GM20431 (cell line): ENCODE measurements at regions not wholly inside any gene's neighbourhood (a gene's known extent, or its start where the extent isn't known, plus 50 kb on each side); places are given as distances from the start of the nearest gene placed in this dataset.
"Not testable (repeated sequence)": the region's sequence is repeated elsewhere in the genome, so short reads cannot be mapped to it uniquely, and the experiment has no call there.

ENCODE experiments used
- in situ Hi-C: fragments of 300-500 bp; cut with MseI, MboI; formaldehyde crosslinking; loops from one replicate; pipeline ENCODE4 v1.15.0; 2020; ENCODE audit warnings: low sequenced_read_pairs; ENCODE audit not compliant: unreplicated experiment

DNA sequence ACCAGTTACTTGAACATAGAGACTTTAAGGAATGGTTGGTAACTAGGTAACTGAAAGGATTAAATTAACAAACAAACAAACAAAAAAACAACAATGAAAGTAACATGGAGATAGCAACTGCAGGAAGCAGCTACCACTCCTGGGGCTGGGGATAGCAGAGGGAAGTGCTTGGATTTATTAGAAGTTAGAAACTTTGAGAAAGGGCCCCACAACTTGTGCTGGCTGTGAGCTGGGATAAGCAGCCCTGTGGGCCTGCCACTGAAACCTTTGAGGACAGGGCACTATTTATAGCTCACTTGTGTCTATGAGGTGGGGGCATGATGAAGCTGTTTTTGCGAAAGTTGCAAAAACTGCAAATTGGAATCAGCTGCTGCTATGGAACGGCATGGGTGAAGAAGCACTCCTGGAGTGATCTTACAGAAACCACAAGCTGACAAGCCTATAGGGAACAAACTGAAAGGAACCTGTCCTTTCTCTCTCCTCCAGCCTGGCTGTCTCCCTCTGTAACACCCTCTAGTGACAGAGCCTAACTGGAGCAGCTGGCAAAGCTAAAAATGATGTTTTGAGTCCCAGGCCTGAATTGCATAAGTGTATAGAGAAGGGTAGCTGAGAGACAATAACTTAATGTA, 91.4 kb upstream of the RANBP6 start:
- in situ Hi-C loops, result no loop called here

DNA sequence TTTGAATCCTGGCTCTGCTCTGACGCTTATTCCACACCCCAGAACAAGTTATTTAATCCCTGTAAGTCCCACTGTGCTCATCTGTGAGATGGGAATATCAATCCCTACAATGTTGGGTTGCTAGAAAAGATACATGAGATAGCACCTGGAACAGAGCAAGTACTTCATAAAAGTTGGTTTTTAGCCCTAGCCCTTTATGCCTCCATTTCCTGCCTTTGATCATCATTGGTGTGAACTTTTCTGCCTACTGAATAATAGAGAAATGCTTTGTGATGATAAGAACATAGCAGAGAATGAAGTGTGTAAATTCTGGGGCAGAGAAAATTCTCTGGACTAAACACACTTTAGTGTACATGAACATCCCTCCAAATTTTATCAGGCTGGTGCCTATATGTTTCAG, 90.3 kb upstream of the RANBP6 start:
- in situ Hi-C loops, result no loop called here

DNA sequence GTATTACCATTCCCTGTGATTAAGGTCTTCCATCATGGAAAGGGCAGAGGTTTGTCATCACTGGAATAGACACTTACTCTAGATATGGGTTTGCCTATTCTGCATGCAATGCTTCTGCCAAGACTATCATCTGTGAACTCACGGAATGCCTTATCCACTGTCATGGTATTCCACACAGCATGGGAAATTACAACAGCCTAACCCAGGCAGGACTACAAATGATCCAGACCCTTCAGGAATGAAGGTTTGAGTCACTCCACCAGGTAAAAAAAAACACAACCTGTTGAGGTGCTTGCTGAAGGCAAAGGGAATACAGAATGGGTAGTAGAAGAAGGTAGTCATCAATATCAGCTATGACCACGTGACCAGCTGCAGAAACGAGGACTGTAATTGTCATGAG, 89.0 kb upstream of the RANBP6 start:
- in situ Hi-C loops, result not testable (repeated sequence)

DNA sequence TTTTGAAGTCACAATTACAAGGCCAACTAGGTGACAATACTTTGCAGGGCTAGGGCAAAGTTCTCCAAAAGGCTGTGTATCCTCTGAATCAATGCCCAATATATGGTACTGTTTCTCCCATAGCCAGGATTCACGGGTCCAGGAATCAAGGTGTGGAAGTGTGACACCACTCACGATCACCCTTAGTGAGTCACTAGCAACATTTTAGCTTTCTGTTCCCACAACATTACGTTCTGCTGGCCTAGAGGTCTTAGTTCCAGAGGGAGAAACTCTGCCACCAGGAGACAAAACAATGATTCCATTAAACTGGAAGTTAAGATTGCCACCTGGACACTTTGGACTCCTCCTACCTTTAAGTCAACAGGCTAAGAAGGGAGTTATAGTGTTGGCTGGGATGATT, 88.5 kb upstream of the RANBP6 start:
- in situ Hi-C loops, result not testable (repeated sequence)

DNA sequence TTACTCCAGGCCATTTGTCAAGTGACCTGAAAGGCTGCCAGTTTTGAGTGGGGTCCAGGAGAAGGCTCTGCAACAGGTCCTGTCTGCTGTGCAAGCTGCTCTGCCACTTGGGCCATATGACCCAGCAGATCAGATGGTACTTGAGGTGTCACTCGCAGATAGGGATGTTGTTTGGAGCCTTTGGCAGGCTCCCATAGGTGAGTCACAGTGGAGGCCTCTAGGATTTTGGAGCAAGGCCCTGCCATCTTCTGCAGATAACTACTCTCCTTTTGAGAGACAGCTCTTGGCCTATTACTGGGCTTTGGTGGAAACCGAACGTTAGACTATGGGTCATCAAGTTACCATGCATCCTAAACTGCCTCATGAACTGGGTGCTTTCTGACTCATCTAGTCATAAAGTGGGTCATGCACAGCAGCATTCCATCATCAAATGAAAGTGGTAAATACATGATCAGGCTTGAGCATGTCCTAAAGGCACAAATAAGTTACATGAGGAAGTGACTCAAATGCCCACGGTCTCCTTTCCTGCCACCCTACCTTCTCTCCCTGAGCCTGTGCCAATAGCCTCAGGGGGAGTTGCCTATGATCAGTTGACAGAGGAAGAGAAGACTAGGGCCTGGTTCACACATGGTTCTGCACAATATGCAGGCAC, 87.0 kb upstream of the RANBP6 start:
- in situ Hi-C loops, result not testable (repeated sequence)

DNA sequence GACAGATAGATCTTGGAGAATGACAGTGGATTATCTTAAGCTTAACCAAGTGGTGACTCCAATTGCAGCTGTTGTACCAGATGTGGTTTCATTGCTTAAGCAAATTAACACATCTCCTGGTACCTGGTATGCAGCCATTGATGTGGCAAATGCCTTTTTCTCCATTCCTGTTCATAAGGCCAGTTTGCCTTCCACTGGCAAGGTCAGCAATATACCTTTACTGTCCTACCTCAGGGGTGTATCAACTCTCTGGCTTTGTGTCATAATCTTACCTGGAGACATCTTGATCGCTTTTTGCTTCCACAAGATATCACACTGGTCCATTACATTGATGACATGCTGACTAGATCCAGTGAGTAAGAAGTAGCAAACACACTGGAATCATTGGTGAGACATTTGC, 86.3 kb upstream of the RANBP6 start:
- in situ Hi-C loops, result not testable (repeated sequence)

DNA sequence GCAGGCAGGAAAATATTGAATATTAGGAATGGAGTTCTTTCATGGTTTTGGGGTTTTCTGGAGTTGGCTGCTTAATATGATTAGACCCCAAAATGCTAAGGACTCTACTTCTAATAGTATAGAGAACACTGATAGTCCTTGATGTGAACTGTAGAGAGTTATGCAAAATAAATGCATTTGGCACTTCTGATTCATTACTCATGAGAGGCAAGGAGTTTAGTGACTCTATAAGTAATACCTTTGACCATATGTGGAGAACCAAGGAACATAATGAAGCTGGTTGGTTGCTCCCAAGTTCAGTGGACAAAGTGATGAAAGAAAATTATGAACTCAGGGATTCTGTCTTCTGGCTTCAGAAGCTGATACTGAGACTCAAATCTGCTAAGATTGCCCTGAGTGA, 83.9 kb upstream of the RANBP6 start:
- in situ Hi-C loops, result not testable (repeated sequence)

DNA sequence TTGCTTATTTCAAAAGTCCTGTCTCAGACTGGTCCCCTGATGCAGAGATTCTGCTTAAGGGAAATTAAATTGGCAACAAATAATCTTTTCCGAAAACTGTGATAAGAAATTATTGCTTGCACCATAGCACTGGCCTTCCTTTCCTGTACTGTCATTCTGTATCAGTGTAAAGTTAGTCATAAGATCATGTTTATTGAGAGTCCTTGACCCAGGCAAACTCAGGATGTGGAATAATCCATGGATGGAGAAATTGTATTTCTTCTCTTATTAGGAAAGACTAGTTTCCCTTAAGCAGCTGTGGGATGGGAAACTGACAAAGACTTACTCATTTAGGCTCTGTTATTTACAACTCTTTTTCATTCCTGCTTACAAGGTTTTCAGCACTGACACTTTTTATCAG, 83.0 kb upstream of the RANBP6 start:
- in situ Hi-C loops, result no loop called here

DNA sequence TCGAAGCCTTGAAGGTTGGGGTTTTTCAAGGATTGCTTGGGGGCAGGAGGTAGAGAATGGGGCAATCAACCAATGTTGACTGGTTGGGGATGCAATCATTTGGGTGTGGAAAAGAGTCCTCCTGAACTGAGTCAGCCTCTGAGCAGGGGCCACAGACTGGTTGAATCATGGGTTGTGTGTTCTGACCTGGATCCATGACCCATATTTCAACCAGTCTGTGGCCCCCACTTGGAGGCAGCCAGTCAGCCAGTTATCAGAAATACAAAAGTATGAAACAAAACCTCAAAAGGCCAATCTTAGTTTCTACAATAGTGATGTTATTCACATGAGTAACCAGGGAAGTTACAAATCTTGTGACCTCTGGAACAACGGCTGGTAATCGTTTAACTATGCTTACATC, 81.4 kb upstream of the RANBP6 start:
- in situ Hi-C loops, result no loop called here

DNA sequence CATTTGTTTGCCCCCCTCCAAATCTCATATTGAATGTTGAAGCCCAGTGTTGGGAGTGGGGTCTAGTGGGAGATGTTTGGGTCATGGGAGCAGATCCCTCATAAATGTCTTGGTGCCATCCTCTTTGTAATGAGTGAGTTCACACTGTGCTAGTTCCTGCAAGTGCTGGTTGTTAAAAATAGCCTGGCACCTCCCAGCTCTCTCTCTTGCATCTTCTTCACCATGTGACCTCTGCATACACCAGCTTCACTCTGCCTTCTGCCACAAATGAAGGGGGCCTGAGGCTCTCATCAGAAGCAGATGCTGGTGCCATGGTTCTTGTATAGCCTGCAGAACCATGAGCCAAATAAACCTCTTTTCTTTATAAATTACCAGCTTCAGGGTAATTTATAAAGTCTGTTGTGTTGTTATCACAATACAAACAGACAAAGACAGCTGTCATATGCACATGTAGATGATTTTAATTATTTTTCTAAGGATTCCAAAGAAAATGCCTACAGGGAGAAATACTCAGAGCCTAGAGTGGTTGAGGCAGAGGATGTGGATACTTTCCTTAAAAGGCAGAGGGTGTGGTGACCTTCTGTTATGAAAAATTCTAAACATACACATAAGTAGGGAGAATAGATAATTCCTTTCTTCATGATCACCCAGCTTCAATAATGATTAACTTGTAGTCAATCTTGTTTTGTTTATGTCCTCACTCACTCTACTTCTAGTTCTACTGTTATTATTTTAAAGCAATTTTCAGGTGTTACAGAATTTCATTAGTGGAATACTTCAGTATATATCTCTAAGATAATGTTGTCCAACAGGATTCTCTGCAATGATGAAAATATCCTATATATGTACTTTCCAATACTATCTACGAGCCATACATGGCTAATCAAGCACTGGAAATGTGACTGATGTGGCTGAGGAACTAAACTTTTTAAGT, 75.1 kb upstream of the RANBP6 start:
- in situ Hi-C loops, result no loop called here

DNA sequence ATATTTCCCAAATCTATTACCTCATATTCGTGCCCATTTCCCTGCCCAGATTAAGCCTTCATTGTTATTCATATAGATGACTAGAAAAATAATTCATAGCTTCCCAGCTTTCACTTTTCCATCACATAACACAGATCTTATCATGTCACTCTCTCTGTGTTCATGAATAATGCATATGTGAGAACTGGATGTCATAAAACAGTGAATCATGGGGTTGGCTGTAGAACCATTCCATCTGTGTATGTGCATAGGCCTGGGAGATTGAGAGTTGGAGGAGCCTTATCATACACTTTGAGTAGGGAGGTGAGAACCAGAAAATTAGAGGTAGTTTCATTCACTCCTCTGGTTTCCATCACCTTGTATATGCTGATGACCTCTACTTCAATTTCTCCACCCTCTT, 73.9 kb upstream of the RANBP6 start:
- in situ Hi-C loops, result no loop called here

DNA sequence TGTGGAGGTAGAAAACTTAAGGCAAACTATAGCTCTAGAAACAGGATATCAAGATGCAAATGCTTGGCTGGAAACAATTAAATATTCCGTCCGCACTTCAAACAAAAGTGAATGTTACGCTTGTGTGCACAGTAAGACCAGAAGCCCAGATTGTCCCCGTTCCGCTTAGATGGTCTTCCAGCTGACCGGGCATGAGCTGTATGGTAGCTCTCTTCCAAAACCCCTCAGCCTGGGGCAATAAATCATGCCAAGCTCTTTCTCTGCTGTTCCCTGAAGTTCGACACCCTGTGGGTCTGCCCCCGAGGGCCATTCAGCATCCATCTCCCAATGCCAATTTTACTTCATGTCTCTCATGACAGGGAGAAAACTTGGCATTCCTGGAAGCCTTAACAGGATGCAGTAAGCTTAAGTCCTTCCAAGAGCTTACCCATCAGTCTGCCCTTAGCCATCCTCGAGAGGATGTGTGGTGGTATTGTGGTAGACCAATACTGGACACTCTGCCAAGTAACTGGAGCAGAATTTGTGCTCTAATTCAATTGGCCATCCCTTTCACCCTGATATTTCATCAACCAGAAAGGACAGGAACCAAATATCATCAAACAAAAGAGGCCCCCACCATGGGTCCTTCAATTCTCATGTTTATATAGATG, 70.7 kb upstream of the RANBP6 start:
- in situ Hi-C loops, result no loop called here

DNA sequence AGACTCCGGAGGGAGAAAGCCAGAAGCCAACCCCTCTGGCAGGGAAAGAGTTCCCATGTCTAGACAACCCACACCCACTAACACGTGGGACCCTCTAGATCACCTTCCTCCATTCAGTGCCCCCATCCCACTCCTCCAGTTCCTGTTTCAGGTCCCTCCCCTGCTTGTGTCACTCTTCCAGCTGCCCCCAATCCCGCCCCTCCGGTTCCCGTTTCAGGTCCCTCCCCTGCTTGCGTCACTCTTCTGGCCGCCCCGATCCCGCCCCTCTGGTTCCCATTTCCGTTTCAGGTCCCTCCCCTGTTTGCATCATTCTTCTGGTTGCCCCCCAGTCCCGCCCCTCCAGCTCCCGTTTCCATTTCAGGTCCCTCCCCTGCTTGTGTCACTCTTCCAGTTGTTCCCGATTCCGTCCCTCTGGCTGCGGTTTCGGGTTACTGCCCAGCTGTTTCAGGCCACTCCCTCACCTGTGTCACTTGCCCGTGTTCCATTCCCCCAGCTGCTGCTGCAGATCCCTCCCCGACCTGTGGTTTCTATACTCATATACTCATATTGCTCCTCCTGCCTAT, 64.8 kb upstream of the RANBP6 start:
- in situ Hi-C loops, result no loop called here

DNA sequence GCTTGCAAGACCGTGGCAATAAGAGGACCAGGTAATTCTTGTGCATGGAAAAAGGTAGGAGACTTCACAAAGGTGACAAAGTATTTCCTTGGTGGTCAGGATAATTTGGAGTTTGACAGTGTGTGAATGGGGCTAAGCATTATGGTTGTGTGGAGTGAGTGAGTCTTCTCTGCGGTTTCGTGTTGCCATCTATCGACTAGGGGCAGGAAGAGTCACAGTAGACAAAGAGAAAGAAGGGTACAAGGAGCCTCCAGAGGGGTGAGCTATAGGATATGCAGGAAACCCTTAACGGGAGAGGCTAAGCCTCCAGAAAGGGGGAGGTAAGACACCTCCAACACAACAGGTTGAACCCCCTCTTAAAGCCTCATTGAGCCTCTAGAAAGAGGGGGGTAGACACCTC, 64.0 kb upstream of the RANBP6 start:
- in situ Hi-C loops, result no loop called here

DNA sequence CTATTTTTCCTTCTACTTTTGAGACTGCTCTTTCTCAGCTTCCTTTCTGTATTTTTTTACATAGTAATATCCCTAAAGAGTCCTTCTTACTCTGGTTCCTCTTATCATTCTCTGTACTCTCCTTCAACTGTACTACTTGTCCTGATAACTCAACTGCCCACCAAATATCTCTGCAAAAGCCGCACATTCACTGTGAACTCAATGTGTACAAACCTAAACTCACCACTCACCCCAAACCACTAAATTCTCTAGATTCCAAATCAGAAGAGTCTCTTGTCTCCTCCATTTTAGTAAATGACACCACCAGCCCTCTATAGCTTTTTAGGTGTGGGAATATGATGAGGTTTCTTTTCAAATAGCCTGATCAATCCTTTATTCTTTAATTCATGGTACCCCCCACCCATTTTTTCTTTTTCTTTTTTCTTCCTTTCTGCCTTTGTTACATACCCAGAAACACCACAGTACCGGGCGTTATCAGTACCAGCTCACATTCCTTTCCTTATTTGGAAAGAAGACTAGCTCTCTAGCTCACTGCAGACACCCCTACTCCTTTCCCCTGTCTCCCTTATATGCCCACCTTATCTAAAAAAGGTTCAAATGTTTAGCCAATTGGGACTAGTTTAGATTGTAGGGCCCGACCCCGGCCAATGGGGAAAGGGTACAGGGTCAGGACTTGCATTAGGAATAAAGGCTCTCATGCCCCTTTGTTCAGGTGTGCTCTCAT, 63.1 kb upstream of the RANBP6 start:
- in situ Hi-C loops, result no loop called here

DNA sequence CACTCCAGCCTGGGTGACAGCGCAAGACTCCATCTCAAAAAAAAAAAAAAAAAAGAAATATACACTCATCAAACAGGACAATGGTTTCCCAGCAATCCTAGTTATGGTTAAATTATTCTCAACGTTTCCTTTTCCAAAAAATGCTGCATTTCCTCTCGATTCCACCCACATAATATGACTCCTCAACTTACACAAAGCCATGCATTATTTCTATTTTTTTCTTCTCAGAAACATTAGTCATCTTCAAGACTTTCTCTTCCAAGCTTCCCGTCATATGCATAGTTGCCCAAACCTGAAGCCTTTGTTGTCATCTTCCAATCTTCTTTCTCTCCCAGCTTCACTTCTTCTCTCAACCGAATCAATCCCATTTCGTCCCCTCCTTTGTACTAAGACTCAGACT, 61.4 kb upstream of the RANBP6 start:
- in situ Hi-C loops, result no loop called here

DNA sequence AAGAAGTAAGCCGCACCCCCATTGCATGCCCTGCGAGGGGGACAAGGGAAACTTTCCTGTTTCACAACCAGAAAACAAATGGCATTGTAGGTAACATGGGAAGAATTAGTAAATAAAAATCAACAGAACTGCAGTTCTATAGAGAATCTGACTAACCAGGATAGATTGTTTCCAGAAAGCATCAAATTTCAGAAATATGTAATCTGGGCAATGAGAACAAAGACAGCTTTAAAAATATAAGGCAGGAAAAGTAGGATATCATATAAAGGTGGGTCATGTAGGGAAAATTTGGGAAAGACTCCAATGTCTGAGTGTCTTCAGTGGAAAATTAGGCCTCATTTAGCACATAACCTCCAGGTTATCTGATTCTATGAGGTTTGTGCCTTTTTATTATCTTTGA, 58.3 kb upstream of the RANBP6 start:
- in situ Hi-C loops, result loop anchor here (25.0 kb wide), 2 partner anchors 239 to 489 kb away; no protein-coding TSS in a partner anchor

DNA sequence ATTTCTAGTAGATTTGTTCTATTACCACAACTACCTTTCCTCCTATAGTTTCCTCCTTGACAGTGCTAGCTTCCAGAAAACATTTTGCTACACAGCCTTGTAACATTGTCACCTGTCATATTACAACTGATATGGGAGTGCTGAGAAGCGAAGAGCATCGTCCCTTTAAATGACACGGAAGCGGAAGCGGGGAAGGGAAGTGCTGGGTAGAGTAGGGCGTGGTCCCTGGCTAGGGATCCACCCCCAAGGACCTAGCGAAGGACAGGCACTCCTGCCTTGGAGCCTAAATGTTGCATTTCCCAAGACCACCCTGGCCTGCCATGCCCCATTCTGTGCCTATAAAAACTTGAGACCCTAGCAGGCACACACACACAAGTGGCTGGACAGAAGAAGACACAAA, 57.4 kb upstream of the RANBP6 start:
- in situ Hi-C loops, result loop anchor here (25.0 kb wide), 2 partner anchors 239 to 489 kb away; no protein-coding TSS in a partner anchor

DNA sequence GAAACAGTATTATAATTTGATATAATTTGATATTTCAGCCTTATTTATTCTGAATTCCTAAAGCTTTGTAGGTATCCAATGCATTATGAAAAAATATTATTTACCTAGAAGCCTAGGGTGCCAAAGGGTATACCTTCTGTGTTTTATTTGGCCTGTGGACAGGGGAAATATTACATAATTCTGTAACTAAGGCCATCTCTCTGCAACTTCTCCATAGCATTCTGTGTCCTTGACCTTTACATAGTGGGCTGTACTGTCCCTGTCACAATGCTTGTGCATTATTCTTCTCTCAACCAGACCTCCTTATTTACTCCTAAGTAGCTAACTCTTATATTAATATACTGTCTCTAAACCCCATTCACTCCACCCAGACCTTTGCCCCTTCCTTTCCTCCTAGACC, 57.0 kb upstream of the RANBP6 start:
- in situ Hi-C loops, result loop anchor here (25.0 kb wide), 2 partner anchors 240 to 490 kb away; no protein-coding TSS in a partner anchor
